M059J (cell line): ENCODE measurements at regions not wholly inside any gene's neighbourhood (a gene's known extent, or its start where the extent isn't known, plus 50 kb on each side); places are given as distances from the start of the nearest gene placed in this dataset.

Experiments used
- DNase-seq: peaks from one replicate; pipeline ENCODE4 v3.0.0-alpha.2; 2012; ENCODE audit warnings: low read depth

GRCh38 chr3:135473449-135473848, 492.1 kb upstream of the PPP2R3A start:
- DNase-seq: no peak

- no peak for DNase-seq
Observed at GRCh38 chr3:135487261-135487660, 478.3 kb upstream of the PPP2R3A start.

GRCh38 chr3:135490219-135490915, 475.2 kb upstream of the PPP2R3A start:
- DNase-seq: no peak

GRCh38 chr3:135491491-135492205, 473.9 kb upstream of the PPP2R3A start:
- DNase-seq: peak; percentile 43

- DNase-seq: no peak
Observed at GRCh38 chr3:135495891-135496290, 469.6 kb upstream of the PPP2R3A start.

GRCh38 chr3:135497979-135498378, 467.5 kb upstream of the PPP2R3A start:
- no peak for DNase-seq

GRCh38 chr3:135499426-135499825, 466.1 kb upstream of the PPP2R3A start:
- no peak for DNase-seq

- DNase-seq: no peak
Observed at GRCh38 chr3:135500034-135500433, 465.5 kb upstream of the PPP2R3A start.

- DNase-seq: no peak
Observed at GRCh38 chr3:135503065-135503759, 462.3 kb upstream of the PPP2R3A start.

- DNase-seq: peak; percentile 76
Observed at GRCh38 chr3:135503760-135504686, 461.5 kb upstream of the PPP2R3A start.

GRCh38 chr3:135513106-135514059, 452.1 kb upstream of the PPP2R3A start:
- DNase-seq: peak; percentile 97

- DNase-seq: peak; percentile 88
Observed at GRCh38 chr3:135514060-135514448, 451.5 kb upstream of the PPP2R3A start.

- peak; percentile 84 for DNase-seq
Observed at GRCh38 chr3:135516143-135516542, 449.4 kb upstream of the PPP2R3A start.

GRCh38 chr3:135528413-135529015, 437.0 kb upstream of the PPP2R3A start:
- DNase-seq: no peak

- no peak for DNase-seq
Observed at GRCh38 chr3:135532021-135532420, 433.5 kb upstream of the PPP2R3A start.

- DNase-seq: no peak
Observed at GRCh38 chr3:135538123-135538522, 427.4 kb upstream of the PPP2R3A start.

GRCh38 chr3:135539351-135539750, 426.2 kb upstream of the PPP2R3A start:
- DNase-seq: no peak

- DNase-seq: no peak
Observed at GRCh38 chr3:135539854-135540253, 425.7 kb upstream of the PPP2R3A start.

- DNase-seq: no peak
Observed at GRCh38 chr3:135549928-135550494, 415.5 kb upstream of the PPP2R3A start.

GRCh38 chr3:135556174-135556573, 409.4 kb upstream of the PPP2R3A start:
- DNase-seq: peak; percentile 2
